Muscle of leg (tissue), 3 donors: ENCODE measurements at regions not wholly inside any gene's neighbourhood (a gene's known extent, or its start where the extent isn't known, plus 50 kb on each side); places are given as distances from the start of the nearest gene placed in this dataset.

ENCODE experiments used
- DNase-seq: peaks from one replicate; pipeline ENCODE4 v3.0.0; 2013
- H3K27ac ChIP-seq: one replicate; pipeline ENCODE4 v1.5.1; 2013; ENCODE audit warnings: mild to moderate bottlenecking, low read length, control low read depth
- H3K27me3 ChIP-seq: one replicate; pipeline ENCODE4 v1.6.1; 2013; ENCODE audit warnings: low read length; ENCODE audit not compliant: control insufficient read depth, insufficient read depth
- H3K36me3 ChIP-seq: one replicate; pipeline ENCODE4 v1.6.1; 2013; ENCODE audit warnings: low read length; ENCODE audit not compliant: control insufficient read depth, insufficient read depth
- H3K4me1 ChIP-seq: one replicate; pipeline ENCODE4 v1.6.1; 2013; ENCODE audit warnings: low read length; ENCODE audit not compliant: control insufficient read depth, insufficient read depth
- H3K4me3 ChIP-seq: one replicate; pipeline ENCODE4 v1.5.1; 2013; ENCODE audit warnings: low read length, control low read depth
- H3K9me3 ChIP-seq: replicated peaks from 2 replicates; pipeline ENCODE4 v1.6.1; 2013; ENCODE audit warnings: low read depth, low read length; ENCODE audit not compliant: control insufficient read depth
- WGBS: methylation state at CpG from one replicate; pipeline ENCODE4 v1.1.5; 2013; ENCODE audit warnings: missing lambda C conversion rate; ENCODE audit not compliant: insufficient coverage; 5-methylcytosine and 5-hydroxymethylcytosine counted together

DNA sequence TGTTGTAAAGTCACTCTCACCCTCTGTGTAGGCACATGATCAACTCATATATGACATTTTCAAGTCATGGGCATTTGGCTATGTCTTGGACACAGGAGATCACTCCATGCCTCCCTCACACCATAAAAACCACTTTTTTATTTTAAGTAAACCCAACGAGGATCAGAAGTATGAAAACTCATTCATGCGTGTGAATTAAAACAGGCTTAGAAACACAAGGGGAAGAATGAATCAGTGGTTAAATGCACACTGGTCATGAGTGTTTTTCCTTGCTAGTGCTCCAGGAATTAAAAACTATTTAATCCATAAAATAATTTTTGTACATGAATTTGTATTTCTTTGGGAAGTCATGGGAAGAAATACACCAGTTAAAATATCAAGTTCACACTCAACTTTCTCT, 198.4 kb downstream of the GALC start:
- H3K4me1 ChIP-seq, result no peaks in the 10 kb centered on the region
- H3K27me3 ChIP-seq, result no peaks in the 10 kb centered on the region
- H3K36me3 ChIP-seq, result no peaks in the 10 kb centered on the region
- no CpG with 5 or more reads among the region's 2 CpGs for WGBS
- no peak overlapping the region for H3K27ac ChIP-seq
- no peak overlapping the region for H3K4me3 ChIP-seq
- H3K9me3 ChIP-seq, result no peaks in the 10 kb centered on the region
- no peak for DNase-seq

DNA sequence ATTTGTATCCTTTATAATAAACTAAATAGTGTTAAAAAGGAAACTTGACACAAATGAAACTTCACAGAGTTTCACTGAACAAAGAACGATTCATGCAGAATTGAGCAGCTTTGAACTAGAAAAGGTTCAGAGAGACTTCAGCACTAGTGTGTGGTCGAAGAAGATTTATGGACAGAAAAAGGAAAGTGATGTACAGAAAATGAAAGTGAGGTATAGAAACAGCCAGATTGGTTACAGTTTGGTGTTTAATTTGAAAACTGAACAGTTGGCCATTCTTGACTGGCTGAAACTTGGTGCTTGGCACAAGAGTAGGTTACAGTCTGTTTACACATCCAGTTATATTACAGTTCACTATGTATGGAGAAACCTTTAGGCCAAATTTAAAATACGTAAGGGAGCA, 207.1 kb downstream of the GALC start:
- 100% methylated on average over 2 of the region's 3 CpGs for WGBS
- no peak overlapping the region for H3K27ac ChIP-seq
- no peak overlapping the region for H3K4me3 ChIP-seq
- H3K4me1 ChIP-seq, result no peaks in the 10 kb centered on the region
- H3K27me3 ChIP-seq, result no peaks in the 10 kb centered on the region
- H3K36me3 ChIP-seq, result no peaks in the 10 kb centered on the region
- peaks cover 6% of the 10 kb centered on the region for H3K9me3 ChIP-seq
- no peak for DNase-seq

DNA sequence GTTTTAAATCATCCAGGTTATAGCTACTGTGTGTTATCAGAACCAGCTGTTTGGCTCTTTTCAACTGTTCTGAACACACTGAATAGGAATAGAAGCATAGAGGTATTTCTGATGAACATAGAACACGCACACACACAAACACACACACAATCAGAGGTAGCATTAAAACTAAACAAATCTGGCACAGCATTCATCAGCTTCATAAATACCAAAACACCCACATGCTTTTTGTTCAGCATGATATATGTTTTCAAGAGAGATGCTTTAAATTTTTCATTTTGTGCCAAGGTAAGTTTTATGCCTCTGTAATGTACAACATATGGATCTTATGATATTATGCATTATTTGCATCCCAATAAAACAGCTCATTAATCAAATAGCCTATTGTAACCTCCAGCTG, 208.6 kb downstream of the GALC start:
- no peak overlapping the region for H3K4me3 ChIP-seq
- peak; percentile 36 for DNase-seq
- no peak overlapping the region for H3K27ac ChIP-seq
- H3K27me3 ChIP-seq, result no peaks in the 10 kb centered on the region
- H3K36me3 ChIP-seq, result no peaks in the 10 kb centered on the region
- no peaks in the 10 kb centered on the region for H3K4me1 ChIP-seq
- no CpG with 5 or more reads among the region's 1 CpG for WGBS
- peaks cover 6% of the 10 kb centered on the region for H3K9me3 ChIP-seq

DNA sequence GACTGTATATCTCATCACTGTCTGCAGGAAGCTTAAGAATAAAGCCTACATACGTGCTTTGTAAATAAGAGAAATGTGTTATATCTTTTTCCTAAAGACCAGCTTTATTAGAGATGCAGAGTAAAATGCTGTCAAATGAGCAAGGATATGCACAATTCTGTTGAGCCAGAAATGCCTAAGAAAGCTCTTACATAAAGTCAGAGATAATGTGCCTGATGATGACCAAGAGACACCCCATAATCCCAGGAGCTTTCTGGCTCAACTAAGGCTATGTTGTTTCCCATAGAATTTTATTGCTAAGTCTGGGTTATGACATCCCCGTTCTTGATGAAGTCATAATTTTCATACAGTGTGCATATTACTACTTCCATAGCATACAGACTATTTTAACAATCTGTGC, 209.9 kb downstream of the GALC start:
- Histone ChIP-seq H3K4me1 (no peaks in the 10 kb centered on the region), H3K36me3 (no peaks in the 10 kb centered on the region), H3K27me3 (no peaks in the 10 kb centered on the region), H3K4me3 (no peak overlapping the region), H3K9me3 (peaks cover 6% of the 10 kb centered on the region), H3K27ac (no peak overlapping the region)
- no CpG with 5 or more reads among the region's 2 CpGs for WGBS
- DNase-seq, result no peak

DNA sequence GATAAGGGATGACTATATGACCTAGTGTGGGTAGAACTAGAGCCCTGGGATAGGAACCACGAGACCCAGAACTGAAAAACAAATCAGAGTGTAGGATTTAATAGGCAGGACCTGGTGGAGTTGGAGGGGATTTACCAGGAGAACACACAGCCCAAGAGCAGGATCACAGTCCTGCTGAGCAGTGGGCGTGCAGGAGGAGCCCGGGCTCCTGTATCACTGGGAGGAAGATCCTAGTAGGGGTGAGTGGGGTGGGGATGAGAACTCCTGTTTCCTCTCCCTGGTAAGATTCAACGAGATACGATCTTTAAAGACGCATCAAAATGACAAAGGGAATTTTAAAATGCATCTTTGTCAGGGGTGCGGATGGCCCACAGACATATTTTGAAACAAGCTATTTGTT, 220.1 kb downstream of the GALC start:
- DNase-seq, result no peak
- no peaks in the 10 kb centered on the region for H3K27me3 ChIP-seq
- no peaks in the 10 kb centered on the region for H3K4me1 ChIP-seq
- no peak overlapping the region for H3K27ac ChIP-seq
- H3K9me3 ChIP-seq, result peaks cover 3% of the 10 kb centered on the region
- no peaks in the 10 kb centered on the region for H3K36me3 ChIP-seq
- 64% methylated on average over 4 of the region's 7 CpGs for WGBS
- no peak overlapping the region for H3K4me3 ChIP-seq

DNA sequence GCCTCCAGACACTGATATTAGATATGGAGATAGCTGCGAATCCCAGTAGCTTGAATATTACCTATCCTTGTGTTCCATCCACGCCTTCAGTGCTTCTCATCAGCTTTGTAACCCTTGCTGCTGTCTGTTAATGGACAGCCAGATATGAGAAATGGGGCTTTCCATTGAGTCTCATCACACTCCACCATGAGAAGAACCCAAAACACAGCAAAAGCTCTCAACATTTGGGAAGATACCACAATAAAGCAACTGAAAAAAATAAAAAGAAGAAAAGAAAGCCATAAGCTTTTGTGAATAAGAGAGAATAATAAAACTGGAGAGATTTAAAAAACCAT, 225.4 kb downstream of the GALC start:
- Histone ChIP-seq H3K27me3 (no peaks in the 10 kb centered on the region), H3K9me3 (peaks cover 3% of the 10 kb centered on the region), H3K36me3 (no peaks in the 10 kb centered on the region), H3K4me1 (no peaks in the 10 kb centered on the region), H3K4me3 (no peak overlapping the region), H3K27ac (no peak overlapping the region)
- no CpG with 5 or more reads among the region's 2 CpGs for WGBS
- no peak for DNase-seq

DNA sequence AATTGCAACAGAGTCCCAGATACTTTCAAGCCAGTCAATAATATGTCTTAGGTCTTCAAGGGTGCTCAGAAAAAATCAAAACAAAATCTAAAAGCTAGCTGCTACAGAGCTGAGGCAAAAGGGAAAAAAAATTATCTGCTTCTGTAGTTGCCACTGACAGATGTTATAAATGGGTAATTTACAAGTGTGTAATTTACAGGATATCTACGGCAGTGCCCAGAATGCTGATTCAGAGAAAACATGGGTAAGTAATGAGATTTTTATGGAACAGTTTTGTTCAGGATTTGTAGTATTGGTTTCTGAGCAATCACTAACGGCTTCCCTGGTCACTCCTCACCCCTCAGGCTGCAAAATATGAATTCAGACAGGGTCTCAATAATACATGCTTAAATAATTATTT, 234.1 kb downstream of the GALC start:
- Histone ChIP-seq H3K36me3 (no peaks in the 10 kb centered on the region), H3K4me1 (no peaks in the 10 kb centered on the region), H3K9me3 (no peaks in the 10 kb centered on the region), H3K27me3 (no peaks in the 10 kb centered on the region), H3K27ac (no peak overlapping the region), H3K4me3 (no peak overlapping the region)
- DNase-seq, result no peak
- WGBS, result 43% methylated on average over 1 of the region's 2 CpGs

DNA sequence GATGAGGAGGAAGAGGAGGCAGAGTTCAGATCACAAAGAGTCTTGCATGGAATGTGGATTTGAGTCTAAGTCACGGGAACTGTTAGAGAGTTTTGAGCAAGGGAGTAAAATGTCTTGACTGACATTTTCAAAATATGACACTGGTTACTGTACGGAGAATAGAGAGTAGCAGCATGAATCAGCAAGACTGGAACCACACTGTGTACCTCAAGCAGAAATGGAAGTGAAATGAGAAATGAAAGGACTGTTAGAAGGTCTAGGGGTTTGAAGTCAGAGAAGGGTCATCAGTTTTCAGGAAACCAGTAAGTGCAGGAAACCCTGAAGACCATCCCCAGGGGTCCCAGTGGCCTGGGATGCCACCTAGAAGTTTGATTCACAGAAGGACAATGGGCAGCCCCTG, 236.3 kb downstream of the GALC start:
- Histone ChIP-seq H3K4me3 (no peak overlapping the region), H3K9me3 (no peaks in the 10 kb centered on the region), H3K4me1 (no peaks in the 10 kb centered on the region), H3K27ac (no peak overlapping the region), H3K27me3 (no peaks in the 10 kb centered on the region), H3K36me3 (no peaks in the 10 kb centered on the region)
- no peak for DNase-seq
- 85% methylated on average over 2 of the region's 2 CpGs for WGBS

DNA sequence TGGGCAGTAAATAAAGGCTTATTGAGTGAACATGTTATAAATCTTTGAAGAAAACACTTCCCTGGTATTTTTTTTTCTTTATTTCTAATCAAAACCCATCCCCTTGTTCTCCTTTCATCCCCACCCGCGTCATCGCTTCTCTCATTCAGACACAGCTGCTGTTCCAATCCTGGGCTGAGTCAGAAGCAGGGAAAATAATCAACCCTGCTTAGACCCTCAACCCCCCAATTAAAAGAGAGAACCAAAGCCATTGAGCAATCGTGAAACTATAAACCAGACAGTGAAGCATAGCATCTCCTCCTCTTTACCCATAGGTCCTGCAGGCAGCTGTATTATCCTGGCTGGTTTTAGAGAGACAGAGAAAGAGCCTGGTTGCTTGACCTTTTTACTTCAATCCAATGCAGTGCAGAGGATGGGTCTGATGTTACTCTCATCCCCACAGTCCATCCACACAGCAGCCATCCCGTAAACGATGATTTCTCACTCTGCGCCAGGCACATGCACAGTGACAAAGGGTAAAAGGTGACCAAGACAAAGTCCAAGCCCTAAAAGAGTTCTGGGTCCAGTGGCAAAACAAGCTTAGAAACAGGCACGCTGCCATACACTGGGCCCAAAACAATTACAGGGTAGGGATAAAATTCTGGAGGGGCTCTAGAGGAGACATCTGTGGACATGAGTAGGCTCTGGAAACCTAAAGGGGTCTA, 238.3 kb downstream of the GALC start:
- Histone ChIP-seq H3K9me3 (no peaks in the 10 kb centered on the region), H3K27me3 (no peaks in the 10 kb centered on the region), H3K4me3 (no peak overlapping the region), H3K27ac (no peak overlapping the region), H3K4me1 (no peaks in the 10 kb centered on the region), H3K36me3 (no peaks in the 10 kb centered on the region)
- WGBS, result 54% methylated on average over 4 of the region's 8 CpGs
- DNase-seq, result peak; percentile 53

DNA sequence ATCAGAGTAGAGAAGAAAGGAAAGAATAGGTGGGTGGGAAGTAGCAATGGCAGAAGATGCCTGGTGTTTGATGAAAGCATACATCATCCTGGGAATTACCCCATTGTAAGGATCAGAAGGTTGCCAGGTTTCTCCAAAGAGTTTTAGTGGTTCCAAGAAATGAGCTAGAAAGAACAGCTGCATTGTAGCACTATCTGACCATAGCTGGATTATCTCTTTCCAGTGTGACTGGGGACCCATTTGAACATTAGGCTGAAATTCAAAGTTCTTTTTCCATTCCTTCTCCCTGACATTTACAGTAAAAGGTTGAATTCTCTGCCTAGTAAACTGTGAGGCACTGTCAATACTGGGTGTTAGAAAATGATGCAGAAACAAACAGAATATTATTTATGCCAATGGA, 244.4 kb downstream of the GALC start:
- no peak overlapping the region for H3K27ac ChIP-seq
- no peaks in the 10 kb centered on the region for H3K4me1 ChIP-seq
- DNase-seq, result peak; percentile 45
- no peaks in the 10 kb centered on the region for H3K9me3 ChIP-seq
- no peak overlapping the region for H3K4me3 ChIP-seq
- no peaks in the 10 kb centered on the region for H3K27me3 ChIP-seq
- no peaks in the 10 kb centered on the region for H3K36me3 ChIP-seq

DNA sequence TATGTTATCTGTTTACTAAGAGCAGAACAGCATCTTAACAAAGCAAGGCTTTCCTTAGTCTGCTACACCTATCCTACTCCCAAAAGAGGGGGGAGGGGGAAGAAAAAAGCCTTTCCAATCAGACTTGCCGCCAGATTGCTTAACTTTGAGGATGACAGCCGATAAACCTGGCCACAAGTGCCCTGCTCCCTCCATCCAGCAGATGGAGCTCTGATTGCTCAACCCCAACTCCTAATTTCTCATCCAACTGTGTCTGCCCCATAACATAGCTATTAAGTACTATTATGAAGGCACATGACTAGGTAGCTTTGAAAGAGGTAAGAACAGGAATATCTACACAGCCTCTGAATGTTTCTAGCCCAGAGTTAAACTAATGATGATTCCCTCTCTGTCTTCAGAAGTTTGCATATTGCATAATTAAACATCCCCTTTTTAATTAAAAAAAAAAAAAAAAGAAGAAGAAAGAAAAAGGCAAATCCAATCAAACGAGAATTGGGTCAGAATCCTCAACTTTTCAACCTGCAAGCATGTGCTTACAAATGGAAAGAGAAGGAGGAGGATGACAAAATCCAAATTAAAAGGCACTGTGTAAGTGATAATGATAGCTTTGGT, 247.4 kb downstream of the GALC start:
- Histone ChIP-seq H3K4me3 (no peak overlapping the region), H3K4me1 (no peaks in the 10 kb centered on the region), H3K27ac (no peak overlapping the region), H3K9me3 (no peaks in the 10 kb centered on the region), H3K27me3 (no peaks in the 10 kb centered on the region), H3K36me3 (no peaks in the 10 kb centered on the region)
- DNase-seq, result peak; percentile 25
- WGBS, result no CpG with 5 or more reads among the region's 3 CpGs
